ENCODE measurements at regions not wholly inside any gene's neighbourhood (a gene's known extent, or its start where the extent isn't known, plus 50 kb on each side); places are given as distances from the start of the nearest gene placed in this dataset.

DNA sequence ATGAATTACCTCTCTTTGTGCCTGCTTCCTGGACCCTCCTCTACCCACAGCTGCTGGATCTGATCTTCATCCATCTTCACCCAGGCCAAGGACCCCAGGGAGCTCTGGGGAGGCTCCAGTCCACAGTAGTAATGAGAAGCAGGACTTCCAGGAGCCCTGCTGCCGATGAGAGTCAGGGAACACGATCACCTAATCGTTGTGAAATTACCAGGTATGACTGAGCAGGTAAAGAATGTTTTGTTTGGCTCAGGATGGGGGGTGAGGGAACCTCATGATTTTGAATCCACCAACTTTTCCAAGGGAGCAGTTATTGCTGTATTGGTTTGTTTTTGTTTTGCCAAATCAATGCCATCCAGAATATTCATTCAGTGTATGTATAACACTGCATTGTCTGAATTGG is 454.0 kb downstream of the PLPP3 start:
- TF ChIP-seq, protein P1, sequence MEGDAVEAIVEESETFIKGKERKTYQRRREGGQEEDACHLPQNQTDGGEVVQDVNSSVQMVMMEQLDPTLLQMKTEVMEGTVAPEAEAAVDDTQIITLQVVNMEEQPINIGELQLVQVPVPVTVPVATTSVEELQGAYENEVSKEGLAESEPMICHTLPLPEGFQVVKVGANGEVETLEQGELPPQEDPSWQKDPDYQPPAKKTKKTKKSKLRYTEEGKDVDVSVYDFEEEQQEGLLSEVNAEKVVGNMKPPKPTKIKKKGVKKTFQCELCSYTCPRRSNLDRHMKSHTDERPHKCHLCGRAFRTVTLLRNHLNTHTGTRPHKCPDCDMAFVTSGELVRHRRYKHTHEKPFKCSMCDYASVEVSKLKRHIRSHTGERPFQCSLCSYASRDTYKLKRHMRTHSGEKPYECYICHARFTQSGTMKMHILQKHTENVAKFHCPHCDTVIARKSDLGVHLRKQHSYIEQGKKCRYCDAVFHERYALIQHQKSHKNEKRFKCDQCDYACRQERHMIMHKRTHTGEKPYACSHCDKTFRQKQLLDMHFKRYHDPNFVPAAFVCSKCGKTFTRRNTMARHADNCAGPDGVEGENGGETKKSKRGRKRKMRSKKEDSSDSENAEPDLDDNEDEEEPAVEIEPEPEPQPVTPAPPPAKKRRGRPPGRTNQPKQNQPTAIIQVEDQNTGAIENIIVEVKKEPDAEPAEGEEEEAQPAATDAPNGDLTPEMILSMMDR (IDR thresholded peaks at IDR 0.05), result no peak
- TF ChIP-seq EZH2 (IDR thresholded peaks at IDR 0.05), result no peak

All from neural progenitor cell (in vitro differentiated cells).